A172 (cell line): ENCODE measurements at regions not wholly inside any gene's neighbourhood (a gene's known extent, or its start where the extent isn't known, plus 50 kb on each side); places are given as distances from the start of the nearest gene placed in this dataset.
A peak's percentile ranks its signal among the peaks of the same experiment; 100 is the strongest.
"Not testable (repeated sequence)": the region's sequence is repeated elsewhere in the genome, so short reads cannot be mapped to it uniquely, and the experiment has no call there.

Experiments
- DNase-seq: peaks from one replicate; pipeline ENCODE4 v3.0.0-alpha.2; 2015; ENCODE audit warnings: low spot score

- DNase-seq: no peak
Measured at GRCh38 chr5:60077292-60077691, 183.8 kb upstream of the PDE4D start.

- DNase-seq: no peak
Measured at GRCh38 chr5:60076746-60077145, 183.2 kb upstream of the PDE4D start.

GRCh38 chr5:60066502-60066901, 173.0 kb upstream of the PDE4D start:
- peak; percentile 88 for DNase-seq

GRCh38 chr5:60060389-60060788, 166.9 kb upstream of the PDE4D start:
- DNase-seq: no peak

- DNase-seq: no peak
Measured at GRCh38 chr5:60056191-60056590, 162.7 kb upstream of the PDE4D start.

GRCh38 chr5:60055168-60055567, 161.6 kb upstream of the PDE4D start:
- DNase-seq: no peak

GRCh38 chr5:60041996-60042664, 148.6 kb upstream of the PDE4D start:
- DNase-seq: not testable (repeated sequence)

GRCh38 chr5:60041508-60041907, 148.0 kb upstream of the PDE4D start:
- DNase-seq: not testable (repeated sequence)

- DNase-seq: no peak
Measured at GRCh38 chr5:60036192-60036938, 142.8 kb upstream of the PDE4D start.

- peak; percentile 61 for DNase-seq
Measured at GRCh38 chr5:60026161-60026560, 132.6 kb upstream of the PDE4D start.

- no peak for DNase-seq
Measured at GRCh38 chr5:60024104-60024503, 130.6 kb upstream of the PDE4D start.

- peak; percentile 50 for DNase-seq
Measured at GRCh38 chr5:60023255-60023654, 129.7 kb upstream of the PDE4D start.

- DNase-seq: no peak
Measured at GRCh38 chr5:60020457-60020856, 126.9 kb upstream of the PDE4D start.

GRCh38 chr5:60018960-60019359, 125.4 kb upstream of the PDE4D start:
- DNase-seq: not testable (repeated sequence)

- DNase-seq: no peak
Measured at GRCh38 chr5:60018091-60018490, 124.6 kb upstream of the PDE4D start.

- DNase-seq: no peak
Measured at GRCh38 chr5:60014331-60014730, 120.8 kb upstream of the PDE4D start.

- DNase-seq: no peak
Measured at GRCh38 chr5:60010853-60011252, 117.3 kb upstream of the PDE4D start.

GRCh38 chr5:60010328-60010727, 116.8 kb upstream of the PDE4D start:
- no peak for DNase-seq

- no peak for DNase-seq
Measured at GRCh38 chr5:60007729-60008128, 114.2 kb upstream of the PDE4D start.

- peak; percentile 45 for DNase-seq
Measured at GRCh38 chr5:59999056-59999455, 105.5 kb upstream of the PDE4D start.

- no peak for DNase-seq
Measured at GRCh38 chr5:59992206-59992605, 98.7 kb upstream of the PDE4D start.

- no peak for DNase-seq
Measured at GRCh38 chr5:59988396-59988795, 94.9 kb upstream of the PDE4D start.

GRCh38 chr5:59976342-59976741, 82.8 kb upstream of the PDE4D start:
- DNase-seq: no peak

- no peak for DNase-seq
Measured at GRCh38 chr5:59972043-59972442, 78.5 kb upstream of the PDE4D start.
